ENCODE measurements at regions not wholly inside any gene's neighbourhood (a gene's known extent, or its start where the extent isn't known, plus 50 kb on each side); places are given as distances from the start of the nearest gene placed in this dataset.

GRCh38 chr2:189344043-189344442 lies 97.2 kb upstream of the WDR75 start:
- no peaks in the 10 kb centered on the region for H3K27me3 ChIP-seq (ENCODE audit: control insufficient read depth, low read length)
- no peaks in the 10 kb centered on the region for H3K9me3 ChIP-seq (ENCODE audit: control insufficient read depth, insufficient read depth, low read length)
- H3K79me2 ChIP-seq (ENCODE audit: control insufficient read depth, low read length): no peaks in the 10 kb centered on the region
- no peak overlapping the region for H3K4me2 ChIP-seq (ENCODE audit: low read length)
- H3K27ac ChIP-seq (ENCODE audit: low read depth, low read length): no peak overlapping the region
- H3K9me2 ChIP-seq (replicated peaks; ENCODE audit: control insufficient read depth, low read length): no peaks in the 10 kb centered on the region; the same call in 1 of the 2 replicates
- no peaks in the 10 kb centered on the region for H3K4me1 ChIP-seq (ENCODE audit: control insufficient read depth, low read length)
- no peak overlapping the region for H3K4me3 ChIP-seq (ENCODE audit: low read length)
- no peaks in the 10 kb centered on the region for H3F3A ChIP-seq (ENCODE audit: control insufficient read depth, insufficient read depth)
- H4K20me1 ChIP-seq (ENCODE audit: control insufficient read depth, insufficient read depth, low read depth, low read length): no peaks in the 10 kb centered on the region
- no peaks in the 10 kb centered on the region for H3K36me3 ChIP-seq (ENCODE audit: control insufficient read depth, low read length)
- no peak for TF ChIP-seq EZH2phosphoT487 (IDR thresholded peaks at IDR 0.05; ENCODE audit: borderline replicate concordance, low read length)
- TF ChIP-seq, protein P1, sequence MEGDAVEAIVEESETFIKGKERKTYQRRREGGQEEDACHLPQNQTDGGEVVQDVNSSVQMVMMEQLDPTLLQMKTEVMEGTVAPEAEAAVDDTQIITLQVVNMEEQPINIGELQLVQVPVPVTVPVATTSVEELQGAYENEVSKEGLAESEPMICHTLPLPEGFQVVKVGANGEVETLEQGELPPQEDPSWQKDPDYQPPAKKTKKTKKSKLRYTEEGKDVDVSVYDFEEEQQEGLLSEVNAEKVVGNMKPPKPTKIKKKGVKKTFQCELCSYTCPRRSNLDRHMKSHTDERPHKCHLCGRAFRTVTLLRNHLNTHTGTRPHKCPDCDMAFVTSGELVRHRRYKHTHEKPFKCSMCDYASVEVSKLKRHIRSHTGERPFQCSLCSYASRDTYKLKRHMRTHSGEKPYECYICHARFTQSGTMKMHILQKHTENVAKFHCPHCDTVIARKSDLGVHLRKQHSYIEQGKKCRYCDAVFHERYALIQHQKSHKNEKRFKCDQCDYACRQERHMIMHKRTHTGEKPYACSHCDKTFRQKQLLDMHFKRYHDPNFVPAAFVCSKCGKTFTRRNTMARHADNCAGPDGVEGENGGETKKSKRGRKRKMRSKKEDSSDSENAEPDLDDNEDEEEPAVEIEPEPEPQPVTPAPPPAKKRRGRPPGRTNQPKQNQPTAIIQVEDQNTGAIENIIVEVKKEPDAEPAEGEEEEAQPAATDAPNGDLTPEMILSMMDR (IDR thresholded peaks at IDR 0.05; ENCODE audit: low read depth, low read length, poor library complexity, severe bottlenecking): no peak

DNA sequence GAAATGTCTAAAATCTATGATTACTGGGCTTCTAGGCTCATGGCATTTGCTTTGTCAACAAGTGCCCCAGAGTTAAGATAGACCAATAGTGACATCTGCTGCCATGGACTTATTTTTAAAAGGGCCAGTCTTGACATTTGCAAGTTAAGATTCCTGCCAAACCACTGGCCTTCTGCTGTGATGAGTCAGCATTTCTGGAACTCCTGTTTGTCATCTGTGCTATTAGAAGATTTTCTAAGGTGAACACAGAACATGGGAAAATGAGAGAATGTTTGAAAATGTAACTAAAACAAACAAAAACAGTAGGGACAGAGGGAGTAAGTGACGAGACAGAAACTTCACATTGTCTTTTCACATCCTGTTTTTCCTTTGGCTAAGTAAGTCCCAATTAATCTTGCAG lies 93.7 kb upstream of the WDR75 start:
- H3K27ac ChIP-seq (ENCODE audit: low read depth, low read length): no peak overlapping the region

DNA sequence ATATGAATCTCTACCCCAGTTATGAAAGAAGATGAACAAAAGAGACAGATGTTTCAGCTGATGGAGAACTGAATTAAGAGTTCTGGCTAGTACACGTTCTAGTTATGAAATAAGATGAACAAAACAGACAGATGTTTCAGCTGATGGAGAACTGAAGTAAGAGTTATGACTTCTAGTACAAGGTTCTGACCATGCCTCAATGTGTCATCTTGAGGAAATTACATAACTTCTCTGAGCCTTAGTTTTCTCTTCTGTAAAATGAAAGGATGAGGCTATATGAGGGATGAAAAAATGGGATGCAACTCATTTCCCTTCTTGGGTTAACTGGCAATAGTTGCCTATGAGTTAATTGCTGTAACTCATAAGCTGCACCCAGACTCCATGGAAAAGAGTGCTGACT lies 92.9 kb upstream of the WDR75 start:
- no peaks in the 10 kb centered on the region for H3K4me1 ChIP-seq (ENCODE audit: control insufficient read depth, low read length)
- no peaks in the 10 kb centered on the region for H3K9me2 ChIP-seq (replicated peaks; ENCODE audit: control insufficient read depth, low read length)
- H3K27me3 ChIP-seq (ENCODE audit: control insufficient read depth, low read length): no peaks in the 10 kb centered on the region
- no peaks in the 10 kb centered on the region for H3K79me2 ChIP-seq (ENCODE audit: control insufficient read depth, low read length)
- no peaks in the 10 kb centered on the region for H3K9me3 ChIP-seq (ENCODE audit: control insufficient read depth, insufficient read depth, low read length)
- no peaks in the 10 kb centered on the region for H3K36me3 ChIP-seq (ENCODE audit: control insufficient read depth, low read length)
- no peaks in the 10 kb centered on the region for H3F3A ChIP-seq (ENCODE audit: control insufficient read depth, insufficient read depth)
- H3K27ac ChIP-seq (ENCODE audit: low read depth, low read length): no peak overlapping the region
- no peak overlapping the region for H3K4me3 ChIP-seq (ENCODE audit: low read length)
- H3K4me2 ChIP-seq (ENCODE audit: low read length): no peak overlapping the region
- no peaks in the 10 kb centered on the region for H4K20me1 ChIP-seq (ENCODE audit: control insufficient read depth, insufficient read depth, low read depth, low read length)
- TF ChIP-seq, protein P1 (IDR thresholded peaks at IDR 0.05; ENCODE audit: low read depth, low read length, poor library complexity, severe bottlenecking): no peak
- no peak for TF ChIP-seq EZH2phosphoT487 (IDR thresholded peaks at IDR 0.05; ENCODE audit: borderline replicate concordance, low read length)

More for the DNA sequence above, 93.7 kb upstream of the WDR75 start:
- no peaks in the 10 kb centered on the region for H3K36me3 ChIP-seq (ENCODE audit: control insufficient read depth, low read length)
- no peaks in the 10 kb centered on the region for H3K9me3 ChIP-seq (ENCODE audit: control insufficient read depth, insufficient read depth, low read length)
- H3K4me3 ChIP-seq (ENCODE audit: low read length): no peak overlapping the region
- no peaks in the 10 kb centered on the region for H3F3A ChIP-seq (ENCODE audit: control insufficient read depth, insufficient read depth)
- no peak overlapping the region for H3K4me2 ChIP-seq (ENCODE audit: low read length)
- no peaks in the 10 kb centered on the region for H4K20me1 ChIP-seq (ENCODE audit: control insufficient read depth, insufficient read depth, low read depth, low read length)
- H3K4me1 ChIP-seq (ENCODE audit: control insufficient read depth, low read length): no peaks in the 10 kb centered on the region
- no peaks in the 10 kb centered on the region for H3K27me3 ChIP-seq (ENCODE audit: control insufficient read depth, low read length)
- no peaks in the 10 kb centered on the region for H3K79me2 ChIP-seq (ENCODE audit: control insufficient read depth, low read length)
- no peak for TF ChIP-seq EZH2phosphoT487 (IDR thresholded peaks at IDR 0.05; ENCODE audit: borderline replicate concordance, low read length)
- TF ChIP-seq, protein P1 (IDR thresholded peaks at IDR 0.05; ENCODE audit: low read depth, low read length, poor library complexity, severe bottlenecking): no peak
- no peaks in the 10 kb centered on the region for H3K9me2 ChIP-seq (replicated peaks; ENCODE audit: control insufficient read depth, low read length)

Measured in DOHH2 (cell line).